ENCODE measurements at regions not wholly inside any gene's neighbourhood (a gene's known extent, or its start where the extent isn't known, plus 50 kb on each side); places are given as distances from the start of the nearest gene placed in this dataset.

- no peak for DNase-seq (ENCODE audit: low read depth)
These were observed 73.7 kb downstream of the NAV1 start for GRCh38 chr1:201612645-201613044.

GRCh38 chr1:201614262-201615015 lies 75.5 kb downstream of the NAV1 start:
- DNase-seq (ENCODE audit: low read depth): no peak

DNA sequence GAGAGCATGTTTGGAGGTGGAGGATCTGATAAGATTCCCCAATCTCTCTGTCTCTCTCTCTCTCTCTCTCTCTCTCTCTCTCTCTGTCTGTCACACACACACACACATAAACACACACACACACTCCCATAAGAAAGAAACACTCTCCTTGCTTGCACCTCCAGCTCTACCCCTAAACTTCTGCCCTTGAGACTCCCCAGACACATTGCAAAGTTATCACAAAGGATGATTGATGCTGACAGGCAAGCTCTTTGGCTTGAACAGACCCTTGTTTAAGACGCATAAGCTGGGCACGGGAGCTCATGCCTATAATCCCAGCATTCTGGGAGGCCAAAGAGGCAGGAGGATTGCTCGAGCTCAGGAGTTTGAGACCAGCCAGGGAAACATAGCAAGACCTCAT lies 78.2 kb downstream of the NAV1 start:
- no peak for DNase-seq (ENCODE audit: low read depth)

DNA sequence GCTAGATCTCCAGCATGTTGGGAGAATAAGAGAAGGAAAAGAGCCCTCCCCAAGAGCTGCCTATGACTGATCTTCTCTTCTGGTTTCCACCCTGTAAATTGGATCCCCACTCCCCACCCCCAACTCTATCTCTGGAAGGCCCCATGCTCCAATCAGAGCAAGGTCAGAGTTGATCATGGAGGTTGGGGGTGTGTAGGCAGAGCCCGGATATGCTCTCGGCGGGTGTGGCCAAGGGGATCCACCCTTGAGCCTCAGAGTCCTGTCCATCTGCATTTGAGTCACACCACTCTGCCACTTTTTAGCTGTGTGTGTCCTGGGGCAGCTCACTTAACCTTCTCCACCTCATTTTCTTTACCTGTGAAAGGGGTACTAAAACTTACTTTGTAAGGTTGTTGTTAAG lies 79.5 kb downstream of the NAV1 start:
- no peak for DNase-seq (ENCODE audit: low read depth)

GRCh38 chr1:201618905-201619304 lies 80.0 kb downstream of the NAV1 start:
- DNase-seq (ENCODE audit: low read depth): no peak

- no peak for DNase-seq (ENCODE audit: low read depth)
These were observed 80.6 kb downstream of the NAV1 start for GRCh38 chr1:201619513-201619912.

- DNase-seq (ENCODE audit: low read depth): no peak
These were observed 83.4 kb downstream of the NAV1 start for GRCh38 chr1:201622353-201622752.

DNA sequence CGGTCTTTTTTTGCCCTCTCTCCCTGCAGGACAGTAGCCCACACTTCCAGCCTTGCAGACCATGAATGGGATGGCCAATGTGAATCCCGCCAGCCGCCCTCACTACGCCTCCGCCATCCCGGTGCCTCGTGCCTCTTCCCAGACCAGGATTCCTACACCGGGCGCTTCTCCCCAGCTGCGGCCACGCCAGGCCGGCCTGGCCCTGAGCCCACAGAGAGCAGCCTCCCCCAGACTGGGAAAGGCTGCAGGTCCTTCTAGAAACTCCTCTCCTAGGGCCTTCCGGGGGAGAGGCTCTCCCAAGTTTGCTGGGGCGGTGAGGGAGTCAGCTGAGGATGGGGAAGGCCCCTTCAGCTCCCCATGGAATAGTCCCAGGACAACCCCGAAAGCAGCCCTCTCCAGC lies 83.9 kb downstream of the NAV1 start:
- DNase-seq (ENCODE audit: low read depth): no peak

GRCh38 chr1:201624741-201625225 lies 85.9 kb downstream of the NAV1 start:
- DNase-seq (ENCODE audit: low read depth): no peak

- no peak for DNase-seq (ENCODE audit: low read depth)
These were observed 86.4 kb downstream of the NAV1 start for GRCh38 chr1:201625226-201625761.

GRCh38 chr1:201625851-201626251 lies 86.9 kb downstream of the NAV1 start:
- no peak for DNase-seq (ENCODE audit: low read depth)

DNA sequence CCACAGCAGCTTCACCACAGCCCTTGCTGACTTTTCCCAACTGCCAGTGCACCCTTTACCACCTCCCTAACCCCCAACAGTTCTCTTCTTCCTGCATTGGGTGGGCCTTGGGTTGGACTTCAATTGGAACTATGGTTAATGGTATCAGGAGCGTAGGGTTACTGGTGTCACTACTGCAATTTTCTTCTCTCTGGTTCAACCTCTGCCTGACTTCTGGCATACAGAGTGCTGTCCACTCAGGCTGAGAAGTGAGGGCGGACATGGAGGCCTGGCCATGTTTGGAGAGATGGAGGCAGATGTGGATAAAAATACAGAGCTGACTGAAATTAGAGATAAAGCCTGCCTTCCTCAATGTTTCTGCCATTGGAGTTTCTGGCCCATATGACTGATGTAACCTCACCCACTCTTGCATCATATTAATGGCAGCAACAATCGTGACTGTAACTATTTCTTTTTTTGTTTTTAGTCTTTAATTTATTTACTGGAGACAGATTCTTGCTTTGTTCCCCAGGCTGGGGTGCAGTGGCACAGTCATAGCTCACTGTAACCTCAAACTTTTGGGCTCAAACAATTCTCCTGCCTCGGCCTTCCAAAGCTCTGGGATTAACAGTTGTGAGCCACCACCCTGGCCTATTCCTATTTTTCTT lies 87.8 kb downstream of the NAV1 start:
- no peak for DNase-seq (ENCODE audit: low read depth)

GRCh38 chr1:201628490-201628889 lies 89.6 kb downstream of the NAV1 start:
- no peak for DNase-seq (ENCODE audit: low read depth)

DNA sequence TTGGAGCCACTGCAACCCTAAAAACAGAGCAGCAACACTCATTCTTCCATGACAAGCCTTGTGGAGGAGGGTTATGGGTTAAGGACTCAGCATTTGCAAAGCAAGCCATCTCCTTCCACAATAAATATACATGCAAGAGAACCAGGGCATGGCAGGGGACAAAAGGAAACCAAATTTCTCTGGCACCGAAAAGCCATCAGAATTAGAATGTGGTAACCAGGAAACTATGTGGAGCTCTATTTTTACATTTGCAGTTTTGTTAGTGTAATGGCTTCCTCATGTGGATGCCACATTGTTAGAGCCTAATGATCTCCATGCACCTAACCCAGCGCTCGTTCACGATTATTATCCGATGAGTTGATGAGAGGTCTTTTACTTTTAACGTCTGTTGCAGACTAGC lies 91.7 kb downstream of the NAV1 start:
- DNase-seq (ENCODE audit: low read depth): no peak

DNA sequence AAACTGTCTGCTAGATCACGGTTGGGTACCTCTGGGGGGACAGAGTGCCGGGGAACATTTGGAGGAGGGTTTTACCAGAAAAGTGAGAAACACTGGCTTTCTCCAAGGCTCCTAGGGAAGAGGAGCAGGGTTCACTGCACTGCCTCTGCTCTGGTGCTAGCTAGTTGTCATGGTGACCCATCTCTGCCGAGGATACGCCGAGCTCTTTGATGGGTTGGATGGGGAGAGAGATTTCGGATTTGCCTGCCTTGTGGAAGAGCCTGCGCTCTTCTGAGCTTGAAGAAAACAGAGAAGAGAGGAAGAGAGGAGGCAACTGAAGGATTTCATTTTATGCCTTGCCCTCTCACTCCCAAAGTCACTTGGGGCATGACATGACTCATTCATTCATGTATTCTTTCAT lies 92.1 kb downstream of the NAV1 start:
- no peak for DNase-seq (ENCODE audit: low read depth)

- DNase-seq (ENCODE audit: low read depth): no peak
These were observed 93.5 kb downstream of the NAV1 start for GRCh38 chr1:201632364-201632952.

DNA sequence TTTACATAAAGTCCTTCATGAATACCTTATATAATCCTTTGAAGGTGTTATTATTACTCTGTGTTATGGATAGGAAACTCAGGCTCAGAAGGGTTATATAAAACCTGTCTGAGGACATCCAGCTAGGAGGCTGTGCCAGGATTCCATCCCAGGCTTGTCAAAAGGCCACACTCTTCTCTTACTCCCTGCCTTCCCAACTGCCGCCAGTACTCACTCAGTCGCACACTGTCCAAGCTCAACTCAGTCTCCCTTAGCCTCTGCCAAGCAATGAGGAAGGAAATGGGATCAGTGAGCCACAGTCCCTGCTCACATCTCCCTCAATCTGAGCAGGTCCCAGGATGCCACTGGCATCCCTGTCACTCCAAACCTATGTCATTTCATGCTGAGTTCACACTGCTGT lies 94.4 kb downstream of the NAV1 start:
- no peak for DNase-seq (ENCODE audit: low read depth)

DNA sequence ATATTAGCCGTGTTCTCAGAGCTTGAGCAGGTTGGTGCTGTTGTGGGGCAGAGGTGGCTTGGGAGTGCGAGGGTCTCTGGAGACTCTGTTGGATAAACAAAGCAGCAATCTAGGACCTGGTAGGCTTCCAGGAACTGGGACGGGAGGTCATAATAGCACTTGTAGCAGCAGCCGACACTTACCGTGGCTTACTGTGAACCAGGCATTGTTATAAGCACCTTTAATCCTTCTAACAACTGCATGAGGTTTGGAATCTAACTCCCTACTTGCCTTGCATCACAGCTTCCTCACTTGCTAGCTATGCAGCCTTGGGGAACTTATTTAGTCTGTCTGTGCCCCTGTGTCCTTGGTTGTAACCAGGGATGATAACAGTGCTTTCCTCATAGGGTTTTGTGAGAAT lies 94.9 kb downstream of the NAV1 start:
- no peak for DNase-seq (ENCODE audit: low read depth)

- DNase-seq (ENCODE audit: low read depth): no peak
These were observed 95.3 kb downstream of the NAV1 start for GRCh38 chr1:201634261-201634660.

GRCh38 chr1:201636097-201636496 lies 97.2 kb downstream of the NAV1 start:
- no peak for DNase-seq (ENCODE audit: low read depth)

DNA sequence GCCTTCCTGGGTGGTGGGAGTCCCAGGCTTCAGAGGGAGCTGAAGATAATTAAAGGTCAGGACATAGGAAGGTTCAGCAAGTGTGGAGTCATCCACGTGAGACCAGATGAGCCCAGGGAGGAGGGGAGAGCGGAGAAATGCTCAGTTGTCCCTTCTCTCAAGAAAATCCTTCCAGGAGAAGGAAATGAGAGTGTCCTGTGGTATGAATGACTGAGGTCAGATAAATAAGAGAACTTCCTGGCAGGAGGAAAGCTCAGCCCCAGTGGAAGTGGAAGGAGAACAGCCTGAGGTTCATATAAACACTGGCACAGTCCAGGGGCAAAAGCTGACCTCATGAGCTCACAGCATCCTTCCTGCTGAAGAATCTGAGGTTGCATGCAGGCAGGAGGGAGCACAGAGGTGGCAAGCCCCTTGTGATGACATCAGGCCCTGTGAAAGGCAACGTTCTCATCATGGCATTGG lies 97.6 kb downstream of the NAV1 start:
- DNase-seq (ENCODE audit: low read depth): no peak

DNA sequence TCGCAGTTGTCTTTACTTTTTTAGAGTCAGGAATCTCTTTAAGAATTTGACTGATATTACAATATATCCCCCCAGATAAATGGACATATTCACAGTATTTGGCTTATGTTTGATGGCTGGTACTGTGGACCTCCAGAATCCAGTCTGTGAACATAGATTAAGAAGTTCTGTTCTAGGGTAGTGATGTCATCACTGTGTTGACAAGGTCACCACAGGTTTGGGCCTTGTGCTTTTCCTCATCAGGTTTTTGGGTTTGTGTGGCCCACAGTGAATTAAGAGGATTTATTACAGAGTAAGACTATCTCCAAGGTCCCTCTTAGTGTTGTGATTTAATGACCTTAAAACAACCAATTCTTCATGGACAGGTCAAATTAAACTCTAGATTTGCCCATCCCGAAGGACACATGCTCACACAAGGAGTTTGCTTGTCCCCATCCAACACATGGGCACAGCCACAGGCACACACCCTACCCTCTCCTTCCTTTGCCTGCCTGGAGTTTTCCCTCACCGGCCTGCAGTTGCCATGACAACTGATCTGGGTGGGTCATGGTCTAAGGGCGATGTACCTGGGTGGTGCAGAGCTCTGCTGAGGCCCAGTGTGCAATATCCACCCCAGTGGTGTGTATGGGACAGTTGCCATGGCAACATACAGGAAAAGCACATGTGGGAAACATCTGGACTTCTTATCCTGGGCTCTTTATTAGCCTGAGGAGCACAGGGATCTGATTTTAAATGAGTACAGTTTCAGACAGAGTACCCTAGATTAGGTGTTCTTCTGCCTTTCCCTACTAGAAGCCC lies 98.6 kb downstream of the NAV1 start:
- no peak for DNase-seq (ENCODE audit: low read depth)
